Peyer's patch (tissue), 4 donors: ENCODE measurements at regions not wholly inside any gene's neighbourhood (a gene's known extent, or its start where the extent isn't known, plus 50 kb on each side); places are given as distances from the start of the nearest gene placed in this dataset.

ENCODE experiments used
- CTCF ChIP-seq, 6 experiments: fragments of 450-650 bp in 4 of 6; fragments of 200-600 bp in 2 of 6; sonication (generic) in 1 of 6; IDR thresholded peaks; one replicate each; pipeline ENCODE4 v1.5.1; 2017 to 2019; ENCODE audit warnings: antibody characterized with exemption in 6 of 6, mild to moderate bottlenecking in 3 of 6, moderate library complexity in 1 of 6
- POLR2A ChIP-seq, 2 donors: fragments of 450-650 bp; IDR thresholded peaks; one replicate each; pipeline ENCODE4 v1.5.1; 2017; ENCODE audit warnings: antibody characterized with exemption in 2 of 2, mild to moderate bottlenecking in 2 of 2, moderate library complexity in 2 of 2

DNA sequence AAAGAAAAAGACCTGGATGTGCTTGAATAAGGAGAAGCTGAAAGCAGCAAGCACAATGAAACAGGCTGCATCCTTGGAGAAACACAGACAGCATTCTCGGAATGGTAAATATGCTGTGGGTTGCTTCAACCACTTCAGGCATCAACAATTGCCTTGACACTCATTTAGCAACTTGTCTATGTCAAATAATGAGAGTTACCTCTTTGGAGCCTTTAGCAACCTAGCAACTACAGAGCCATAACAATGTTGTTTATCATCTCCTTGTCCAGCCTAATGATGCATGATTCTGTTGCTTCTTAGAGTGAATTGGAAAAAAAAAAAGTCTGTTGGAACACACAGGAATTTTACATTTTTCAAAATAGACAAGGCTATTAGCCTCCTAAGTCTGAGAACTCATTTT, 410.6 kb downstream of the PIK3C3 start:
- TF ChIP-seq CTCF (IDR thresholded peaks at IDR 0.05) (no peak), POLR2A (IDR thresholded peaks at IDR 0.05) (no peak)
